ENCODE measurements at regions not wholly inside any gene's neighbourhood (a gene's known extent, or its start where the extent isn't known, plus 50 kb on each side); places are given as distances from the start of the nearest gene placed in this dataset.

GRCh38 chr7:116142850-116143249 is 67.5 kb upstream of the TES start:
- no peaks in the 10 kb centered on the region for H3K36me3 Mint-ChIP-seq (ENCODE audit: insufficient read depth, unreplicated experiment)
- no peak overlapping the region for H3K27ac Mint-ChIP-seq (ENCODE audit: unreplicated experiment)
- no peak overlapping the region for H3K4me3 Mint-ChIP-seq (ENCODE audit: low read depth, unreplicated experiment)
- no peak for DNase-seq
- H3K9me3 Mint-ChIP-seq (ENCODE audit: low read depth, unreplicated experiment) = no peaks in the 10 kb centered on the region
- CTCF ChIA-PET = no interaction called here
- no peak for TF ChIP-seq CTCF (IDR thresholded peaks at IDR 0.05; ENCODE audit: unreplicated experiment)
- H3K27me3 Mint-ChIP-seq (ENCODE audit: unreplicated experiment) = no peaks in the 10 kb centered on the region
- BruUV-seq (replicated peaks) = no TSS peak
- intact Hi-C loops (cut with micrococcal nuclease; ENCODE audit: unreplicated experiment) = no loop called here
- H3K4me1 Mint-ChIP-seq (ENCODE audit: low read depth, unreplicated experiment) = no peaks in the 10 kb centered on the region

GRCh38 chr7:116145245-116145852 is 65.0 kb upstream of the TES start:
- intact Hi-C loops (cut with micrococcal nuclease; ENCODE audit: unreplicated experiment) = no loop called here
- DNase-seq = no peak
- no peaks in the 10 kb centered on the region for H3K36me3 Mint-ChIP-seq (ENCODE audit: insufficient read depth, unreplicated experiment)
- TF ChIP-seq CTCF (IDR thresholded peaks at IDR 0.05; ENCODE audit: unreplicated experiment) = no peak
- no peaks in the 10 kb centered on the region for H3K27me3 Mint-ChIP-seq (ENCODE audit: unreplicated experiment)
- no peaks in the 10 kb centered on the region for H3K4me1 Mint-ChIP-seq (ENCODE audit: low read depth, unreplicated experiment)
- CTCF ChIA-PET = no interaction called here
- no peak overlapping the region for H3K27ac Mint-ChIP-seq (ENCODE audit: unreplicated experiment)
- BruUV-seq (replicated peaks) = no TSS peak
- H3K9me3 Mint-ChIP-seq (ENCODE audit: low read depth, unreplicated experiment) = no peaks in the 10 kb centered on the region
- H3K4me3 Mint-ChIP-seq (ENCODE audit: low read depth, unreplicated experiment) = no peak overlapping the region

GRCh38 chr7:116148108-116148507 is 62.2 kb upstream of the TES start:
- intact Hi-C loops (cut with micrococcal nuclease; ENCODE audit: unreplicated experiment) = no loop called here
- Mint-ChIP-seq H3K36me3 (ENCODE audit: insufficient read depth, unreplicated experiment) (no peaks in the 10 kb centered on the region), H3K9me3 (ENCODE audit: low read depth, unreplicated experiment) (no peaks in the 10 kb centered on the region), H3K27me3 (ENCODE audit: unreplicated experiment) (no peaks in the 10 kb centered on the region), H3K4me3 (ENCODE audit: low read depth, unreplicated experiment) (no peak overlapping the region), H3K4me1 (ENCODE audit: low read depth, unreplicated experiment) (no peaks in the 10 kb centered on the region), H3K27ac (ENCODE audit: unreplicated experiment) (no peak overlapping the region)
- DNase-seq = no peak
- TF ChIP-seq CTCF (IDR thresholded peaks at IDR 0.05; ENCODE audit: unreplicated experiment) = no peak
- CTCF ChIA-PET = no interaction called here
- no TSS peak for BruUV-seq (replicated peaks)

GRCh38 chr7:116148626-116149025 is 61.7 kb upstream of the TES start:
- no peak overlapping the region for H3K4me3 Mint-ChIP-seq (ENCODE audit: low read depth, unreplicated experiment)
- no peak for TF ChIP-seq CTCF (IDR thresholded peaks at IDR 0.05; ENCODE audit: unreplicated experiment)
- intact Hi-C loops (cut with micrococcal nuclease; ENCODE audit: unreplicated experiment) = no loop called here
- no peak for DNase-seq
- no TSS peak for BruUV-seq (replicated peaks)
- CTCF ChIA-PET = interaction anchor here (0.7 kb wide), 1 partner anchor 292 kb away, joined by 6 read pairs; no protein-coding TSS in a partner anchor
- no peak overlapping the region for H3K27ac Mint-ChIP-seq (ENCODE audit: unreplicated experiment)
- no peaks in the 10 kb centered on the region for H3K36me3 Mint-ChIP-seq (ENCODE audit: insufficient read depth, unreplicated experiment)
- H3K4me1 Mint-ChIP-seq (ENCODE audit: low read depth, unreplicated experiment) = no peaks in the 10 kb centered on the region
- no peaks in the 10 kb centered on the region for H3K27me3 Mint-ChIP-seq (ENCODE audit: unreplicated experiment)
- H3K9me3 Mint-ChIP-seq (ENCODE audit: low read depth, unreplicated experiment) = no peaks in the 10 kb centered on the region

Data from Calu3 (cell line).